Keratinocyte (primary cell): ENCODE measurements at regions not wholly inside any gene's neighbourhood (a gene's known extent, or its start where the extent isn't known, plus 50 kb on each side); places are given as distances from the start of the nearest gene placed in this dataset.

Experiments
- DNase-seq: peaks from one replicate; pipeline ENCODE4 v3.0.0-alpha.2; 2011; ENCODE audit warnings: low read depth, missing footprints, low spot score
- FAIRE-seq: peaks from 2 replicates; lab custom pipeline; 2011; peaks lifted over from hg19 to GRCh38; lab: Jason Lieb, UNC
- H2AFZ ChIP-seq: 2 replicates; pipeline ENCODE4 v1.6.0; 2012; ENCODE audit warnings: low read length, control low read depth, inconsistent platforms; ENCODE audit not compliant: control insufficient read depth
- H3K27ac ChIP-seq: 2 replicates; pipeline ENCODE4 v1.5.1; 2011; ENCODE audit warnings: low read length; ENCODE audit not compliant: control insufficient read depth, insufficient read depth
- H3K27me3 ChIP-seq: 3 replicates; pipeline ENCODE4 v1.6.0; 2011; ENCODE audit warnings: low read length; ENCODE audit not compliant: control insufficient read depth, insufficient read depth; ENCODE audit errors: extremely low read depth
- H3K36me3 ChIP-seq, 2 experiments: 2 replicates in 1 of 2; 3 replicates in 1 of 2; pipeline ENCODE4 v1.5.1; 2011; ENCODE audit warnings: low read length in 2 of 2, mild to moderate bottlenecking in 1 of 2; ENCODE audit not compliant: control insufficient read depth in 2 of 2, insufficient read depth in 2 of 2; ENCODE audit errors: extremely low read depth in 1 of 2
- H3K4me1 ChIP-seq: 3 replicates; pipeline ENCODE4 v1.5.1; 2011; ENCODE audit warnings: low read length; ENCODE audit not compliant: control insufficient read depth, insufficient read depth; ENCODE audit errors: extremely low read depth
- H3K4me2 ChIP-seq: 3 replicates; pipeline ENCODE4 v1.6.0; 2011; ENCODE audit warnings: low read depth, low read length; ENCODE audit not compliant: control insufficient read depth, insufficient read depth; ENCODE audit errors: extremely low read depth
- H3K4me3 ChIP-seq, 3 experiments: fragments of 200-600 bp in 1 of 3; sonication (generic) in 1 of 3; 2 replicates in 2 of 3; 3 replicates in 1 of 3; pipeline ENCODE4 v1.5.1; 2011 to 2016; ENCODE audit warnings: low read length in 3 of 3, mild to moderate bottlenecking in 3 of 3, control low read depth in 2 of 3, inconsistent platforms in 1 of 3, low read depth in 1 of 3, mixed read lengths in 1 of 3, mixed run types in 1 of 3, moderate library complexity in 1 of 3; ENCODE audit not compliant: control insufficient read depth in 2 of 3, insufficient read depth in 2 of 3; ENCODE audit errors: extremely low read depth in 1 of 3
- H3K79me2 ChIP-seq: 2 replicates; pipeline ENCODE4 v1.6.0; 2012; ENCODE audit warnings: low read length; ENCODE audit not compliant: control insufficient read depth, insufficient read depth
- H3K9ac ChIP-seq: 3 replicates; pipeline ENCODE4 v1.6.0; 2011; ENCODE audit warnings: low read length; ENCODE audit not compliant: control insufficient read depth, insufficient read depth; ENCODE audit errors: extremely low read depth
- H3K9me1 ChIP-seq: 3 replicates; pipeline ENCODE4 v1.6.0; 2011; ENCODE audit warnings: low read length; ENCODE audit not compliant: control insufficient read depth, insufficient read depth; ENCODE audit errors: extremely low read depth
- H3K9me3 ChIP-seq: 2 replicates; pipeline ENCODE4 v1.5.1; 2012; ENCODE audit warnings: low read depth, low read length; ENCODE audit not compliant: control insufficient read depth
- H4K20me1 ChIP-seq: 3 replicates; pipeline ENCODE4 v1.6.0; 2011; ENCODE audit warnings: low read length; ENCODE audit not compliant: control insufficient read depth, insufficient read depth; ENCODE audit errors: extremely low read depth
- EZH2 ChIP-seq: IDR thresholded peaks from one replicate; pipeline ENCODE4 v1.6.1; 2012; ENCODE audit warnings: inconsistent platforms, mild to moderate bottlenecking, low read length, moderate library complexity
- dilution Hi-C: fragments of 300-500 bp; cut with MboI; formaldehyde crosslinking; loops from one replicate; pipeline ENCODE4 v1.7.0; 2020; ENCODE audit warnings: low sequenced_read_pairs; ENCODE audit not compliant: extremely low pct_ligation_motif_present
- TF ChIP-seq, protein P1 (sequence below), 3 experiments: IDR thresholded peaks in 1 of 3; conservative IDR thresholded peaks in 1 of 3; optimal IDR thresholded peaks in 1 of 3; 2 replicates in 2 of 3; 3 replicates in 1 of 3; pipeline versions ENCODE3 to v1.5.1; 2011; ENCODE audit warnings: low read length in 3 of 3, mild to moderate bottlenecking in 3 of 3, moderate library complexity in 2 of 3, control low read depth in 1 of 3, inconsistent platforms in 1 of 3; ENCODE audit not compliant: insufficient read depth in 2 of 3; ENCODE audit errors: extremely low read depth in 1 of 3

DNA sequence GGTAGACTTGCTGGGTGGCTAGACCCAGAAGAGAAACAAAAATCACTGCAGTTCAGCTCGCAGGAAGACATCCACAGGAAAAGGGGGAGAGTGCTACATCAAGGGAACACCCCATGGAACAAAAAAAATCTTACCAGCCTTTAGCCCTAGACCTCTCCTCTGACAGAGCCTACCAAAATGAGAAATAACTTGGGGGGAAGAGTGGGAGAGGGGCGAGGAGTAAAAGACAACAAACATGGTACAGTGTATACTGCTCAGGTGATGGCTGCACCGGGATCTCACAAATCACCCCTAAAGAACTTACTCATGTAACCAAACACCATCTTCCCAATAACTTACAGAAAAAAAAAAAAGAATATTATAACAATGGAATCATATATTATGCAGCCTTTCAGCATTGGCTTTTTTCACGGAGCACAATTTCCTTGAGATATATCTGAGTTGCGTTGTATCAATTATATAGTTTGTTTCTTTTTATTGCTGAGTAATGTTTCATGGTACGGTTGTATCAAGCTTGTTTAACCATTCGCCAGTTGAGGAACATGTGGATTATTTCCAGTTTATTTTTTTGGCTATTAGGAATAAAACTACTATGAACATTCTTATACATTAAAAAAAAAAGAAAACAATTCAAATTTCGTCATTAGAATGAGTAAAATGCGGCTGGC is 90.9 kb downstream of the ZNF280B start:
- H2AFZ ChIP-seq: no peak overlapping the region
- no peaks in the 10 kb centered on the region for H4K20me1 ChIP-seq
- no peak overlapping the region for H3K9ac ChIP-seq
- no peak for DNase-seq
- H3K27me3 ChIP-seq: no peaks in the 10 kb centered on the region
- H3K4me2 ChIP-seq: no peak overlapping the region
- H3K27ac ChIP-seq: no peak overlapping the region
- no peaks in the 10 kb centered on the region for H3K36me3 ChIP-seq
- no peaks in the 10 kb centered on the region for H3K79me2 ChIP-seq
- FAIRE-seq: no peak
- dilution Hi-C loops: no loop called here
- no peaks in the 10 kb centered on the region for H3K4me1 ChIP-seq
- no peak for TF ChIP-seq EZH2
- TF ChIP-seq, protein P1, sequence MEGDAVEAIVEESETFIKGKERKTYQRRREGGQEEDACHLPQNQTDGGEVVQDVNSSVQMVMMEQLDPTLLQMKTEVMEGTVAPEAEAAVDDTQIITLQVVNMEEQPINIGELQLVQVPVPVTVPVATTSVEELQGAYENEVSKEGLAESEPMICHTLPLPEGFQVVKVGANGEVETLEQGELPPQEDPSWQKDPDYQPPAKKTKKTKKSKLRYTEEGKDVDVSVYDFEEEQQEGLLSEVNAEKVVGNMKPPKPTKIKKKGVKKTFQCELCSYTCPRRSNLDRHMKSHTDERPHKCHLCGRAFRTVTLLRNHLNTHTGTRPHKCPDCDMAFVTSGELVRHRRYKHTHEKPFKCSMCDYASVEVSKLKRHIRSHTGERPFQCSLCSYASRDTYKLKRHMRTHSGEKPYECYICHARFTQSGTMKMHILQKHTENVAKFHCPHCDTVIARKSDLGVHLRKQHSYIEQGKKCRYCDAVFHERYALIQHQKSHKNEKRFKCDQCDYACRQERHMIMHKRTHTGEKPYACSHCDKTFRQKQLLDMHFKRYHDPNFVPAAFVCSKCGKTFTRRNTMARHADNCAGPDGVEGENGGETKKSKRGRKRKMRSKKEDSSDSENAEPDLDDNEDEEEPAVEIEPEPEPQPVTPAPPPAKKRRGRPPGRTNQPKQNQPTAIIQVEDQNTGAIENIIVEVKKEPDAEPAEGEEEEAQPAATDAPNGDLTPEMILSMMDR (optimal IDR thresholded peaks at IDR 0.05 in 1 of 3, IDR thresholded peaks at IDR 0.05 in 1 of 3, conservative IDR thresholded peaks at IDR 0.05 in 1 of 3; ENCODE audit: extremely low read depth in 1 of 3, insufficient read depth in 2 of 3, low read length in 3 of 3): no peak
- H3K9me1 ChIP-seq: no peaks in the 10 kb centered on the region
- H3K4me3 ChIP-seq: no peak overlapping the region
- H3K9me3 ChIP-seq: no peaks in the 10 kb centered on the region

DNA sequence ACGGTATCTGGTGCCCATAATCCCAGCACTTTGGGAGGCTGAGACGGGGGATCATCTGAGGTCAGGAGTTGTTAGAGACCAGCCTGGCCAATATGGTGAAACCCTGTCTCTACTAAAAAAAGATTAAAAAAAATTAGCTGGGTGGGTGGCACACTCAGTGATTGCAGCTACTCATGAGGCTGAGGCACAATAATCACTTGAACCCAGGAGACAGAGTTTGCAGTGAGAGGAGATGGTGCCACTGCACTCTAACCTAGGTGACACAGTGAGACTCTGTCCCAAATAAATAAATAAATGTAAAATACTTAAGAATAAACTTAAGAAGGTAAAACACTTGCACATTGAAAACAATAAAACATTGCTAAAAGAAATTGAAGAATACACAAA is 90.4 kb downstream of the ZNF280B start:
- Histone ChIP-seq H3K4me2 (no peak overlapping the region), H3K9me1 (no peaks in the 10 kb centered on the region), H3K4me1 (no peaks in the 10 kb centered on the region), H3K9ac (no peak overlapping the region), H2AFZ (no peak overlapping the region), H3K36me3 (no peaks in the 10 kb centered on the region), H4K20me1 (no peaks in the 10 kb centered on the region), H3K4me3 (no peak overlapping the region), H3K9me3 (no peaks in the 10 kb centered on the region), H3K27me3 (no peaks in the 10 kb centered on the region), H3K27ac (no peak overlapping the region), H3K79me2 (no peaks in the 10 kb centered on the region)
- dilution Hi-C loops: no loop called here
- TF ChIP-seq, protein P1 (optimal IDR thresholded peaks at IDR 0.05 in 1 of 3, IDR thresholded peaks at IDR 0.05 in 1 of 3, conservative IDR thresholded peaks at IDR 0.05 in 1 of 3; ENCODE audit: extremely low read depth in 1 of 3, insufficient read depth in 2 of 3, low read length in 3 of 3): no peak
- no peak for TF ChIP-seq EZH2
- FAIRE-seq (no peak), DNase-seq (no peak)
